ENCODE measurements at regions not wholly inside any gene's neighbourhood (a gene's known extent, or its start where the extent isn't known, plus 50 kb on each side); places are given as distances from the start of the nearest gene placed in this dataset.

GRCh38 chr10:47243791-47244190, 56.2 kb upstream of the GDF10 start:
- H3K4me1 ChIP-seq (ENCODE audit: insufficient read depth, low read length), result no peaks in the 10 kb centered on the region
- H3K27ac ChIP-seq (ENCODE audit: low read length), result no peak overlapping the region
- no peaks in the 10 kb centered on the region for H3K9me3 ChIP-seq (ENCODE audit: low read length)
- H3K79me2 ChIP-seq (ENCODE audit: low read length), result no peaks in the 10 kb centered on the region
- ChIA-PET POLR2A (ENCODE audit: unreplicated experiment) (no interaction called here), CTCF (no interaction called here)
- intact Hi-C loops (cut with micrococcal nuclease), result no loop called here
- H3K4me3 ChIP-seq (ENCODE audit: low read length), result no peak overlapping the region
- ATAC-seq (no peak), DNase-seq (no peak)
- no peaks in the 10 kb centered on the region for H4K20me1 ChIP-seq (ENCODE audit: low read length)
- no peak overlapping the region for H3K4me2 ChIP-seq (ENCODE audit: low read length)
- peaks cover 22% of the 10 kb centered on the region; the same call in 1 of the 2 replicates for H3K27me3 ChIP-seq (ENCODE audit: low read length)
- H3K9me2 ChIP-seq (replicated peaks; ENCODE audit: low read length), result no peaks in the 10 kb centered on the region
- no peak overlapping the region for H3K9ac ChIP-seq (ENCODE audit: low read length)
- H3K36me3 ChIP-seq (ENCODE audit: low read depth, low read length), result no peaks in the 10 kb centered on the region
- BruUV-seq (replicated peaks), result no TSS peak
- TF ChIP-seq EZH2phosphoT487 (IDR thresholded peaks at IDR 0.05; ENCODE audit: borderline replicate concordance, low read length) (no peak), EZH2 (IDR thresholded peaks at IDR 0.05; ENCODE audit: low read length, unreplicated experiment) (no peak), CTCF (conservative IDR thresholded peaks at IDR 0.05; ENCODE audit: low read depth, low read length) (no peak)
- no peaks in the 10 kb centered on the region for H3F3A ChIP-seq (ENCODE audit: low read length, unreplicated experiment)
- H2AFZ ChIP-seq (ENCODE audit: low read length), result no peak overlapping the region

- ChIA-PET CTCF (no interaction called here), POLR2A (ENCODE audit: unreplicated experiment) (no interaction called here)
- H3K36me3 ChIP-seq (ENCODE audit: low read depth, low read length), result no peaks in the 10 kb centered on the region
- no peak overlapping the region for H2AFZ ChIP-seq (ENCODE audit: low read length)
- H3K4me3 ChIP-seq (ENCODE audit: low read length), result no peak overlapping the region
- H3K79me2 ChIP-seq (ENCODE audit: low read length), result no peaks in the 10 kb centered on the region
- H3K4me1 ChIP-seq (ENCODE audit: insufficient read depth, low read length), result no peaks in the 10 kb centered on the region
- no peaks in the 10 kb centered on the region for H3F3A ChIP-seq (ENCODE audit: low read length, unreplicated experiment)
- no peaks in the 10 kb centered on the region for H3K9me3 ChIP-seq (ENCODE audit: low read length)
- H3K27me3 ChIP-seq (ENCODE audit: low read length), result peaks cover 22% of the 10 kb centered on the region; the same call in 1 of the 2 replicates
- no peak overlapping the region for H3K4me2 ChIP-seq (ENCODE audit: low read length)
- DNase-seq (no peak), ATAC-seq (no peak)
- no peak overlapping the region for H3K9ac ChIP-seq (ENCODE audit: low read length)
- BruUV-seq (replicated peaks), result no TSS peak
- H3K27ac ChIP-seq (ENCODE audit: low read length), result no peak overlapping the region
- H3K9me2 ChIP-seq (replicated peaks; ENCODE audit: low read length), result no peaks in the 10 kb centered on the region
- no peaks in the 10 kb centered on the region for H4K20me1 ChIP-seq (ENCODE audit: low read length)
- intact Hi-C loops (cut with micrococcal nuclease), result no loop called here
- no peak for TF ChIP-seq EZH2phosphoT487 (IDR thresholded peaks at IDR 0.05; ENCODE audit: borderline replicate concordance, low read length)
- no peak for TF ChIP-seq CTCF (conservative IDR thresholded peaks at IDR 0.05; ENCODE audit: low read depth, low read length)
- no peak for TF ChIP-seq EZH2 (IDR thresholded peaks at IDR 0.05; ENCODE audit: low read length, unreplicated experiment)
Measured at GRCh38 chr10:47244560-47245500, 55.2 kb upstream of the GDF10 start.

- Histone ChIP-seq H3K79me2 (ENCODE audit: low read length) (no peaks in the 10 kb centered on the region), H3K9ac (ENCODE audit: low read length) (no peak overlapping the region), H3K9me3 (ENCODE audit: low read length) (no peaks in the 10 kb centered on the region), H3K4me2 (ENCODE audit: low read length) (no peak overlapping the region), H3K9me2 (replicated peaks; ENCODE audit: low read length) (no peaks in the 10 kb centered on the region), H3F3A (ENCODE audit: low read length, unreplicated experiment) (no peaks in the 10 kb centered on the region), H4K20me1 (ENCODE audit: low read length) (no peaks in the 10 kb centered on the region), H2AFZ (ENCODE audit: low read length) (no peak overlapping the region), H3K27me3 (ENCODE audit: low read length) (peaks cover 22% of the 10 kb centered on the region; the same call in 1 of the 2 replicates), H3K36me3 (ENCODE audit: low read depth, low read length) (no peaks in the 10 kb centered on the region), H3K27ac (ENCODE audit: low read length) (no peak overlapping the region), H3K4me3 (ENCODE audit: low read length) (no peak overlapping the region), H3K4me1 (ENCODE audit: insufficient read depth, low read length) (no peaks in the 10 kb centered on the region)
- intact Hi-C loops (cut with micrococcal nuclease), result no loop called here
- ATAC-seq (no peak), DNase-seq (no peak)
- BruUV-seq (replicated peaks), result no TSS peak
- TF ChIP-seq CTCF (conservative IDR thresholded peaks at IDR 0.05; ENCODE audit: low read depth, low read length), result no peak
- no peak for TF ChIP-seq EZH2 (IDR thresholded peaks at IDR 0.05; ENCODE audit: low read length, unreplicated experiment)
- TF ChIP-seq EZH2phosphoT487 (IDR thresholded peaks at IDR 0.05; ENCODE audit: borderline replicate concordance, low read length), result no peak
- ChIA-PET POLR2A (ENCODE audit: unreplicated experiment) (no interaction called here), CTCF (no interaction called here)
Measured at GRCh38 chr10:47245731-47246350, 54.2 kb upstream of the GDF10 start.
